Aorta (tissue), 5 donors: ENCODE measurements at regions not wholly inside any gene's neighbourhood (a gene's known extent, or its start where the extent isn't known, plus 50 kb on each side); places are given as distances from the start of the nearest gene placed in this dataset.

Experiments
- ATAC-seq: fragments of 200-7000 bp; cut with Tn5 transposase; one replicate; pipeline ENCODE4 v1.9.1; 2022; ENCODE audit warnings: moderate library complexity; ENCODE audit not compliant: low FRiP score
- DNase-seq, 2 donors: peaks; one replicate each; pipeline ENCODE4 v3.0.0-alpha.2; 2020
- H3K27ac ChIP-seq, 2 donors: one replicate each; pipeline ENCODE4 v1.5.1; 2013; ENCODE audit warnings: low read length in 2 of 2, mild to moderate bottlenecking in 2 of 2, moderate library complexity in 2 of 2, control low read depth in 1 of 2, inconsistent platforms in 1 of 2, low read depth in 1 of 2
- H3K27me3 ChIP-seq, 2 donors: one replicate each; pipeline ENCODE4 v1.6.1; 2013; ENCODE audit warnings: control low read depth in 1 of 2, low read length in 1 of 2, mild to moderate bottlenecking in 1 of 2, moderate library complexity in 1 of 2; ENCODE audit not compliant: insufficient read depth in 2 of 2, control insufficient read depth in 1 of 2
- H3K36me3 ChIP-seq, 2 donors: one replicate each; pipeline ENCODE4 v1.6.1; 2013; ENCODE audit warnings: control low read depth in 1 of 2, low read length in 1 of 2, mild to moderate bottlenecking in 1 of 2; ENCODE audit not compliant: insufficient read depth in 2 of 2, control insufficient read depth in 1 of 2
- H3K4me1 ChIP-seq, 2 donors: one replicate each; pipeline ENCODE4 v1.6.1; 2013; ENCODE audit warnings: low read length in 2 of 2, control low read depth in 1 of 2, mild to moderate bottlenecking in 1 of 2, moderate library complexity in 1 of 2; ENCODE audit not compliant: insufficient read depth in 2 of 2, control insufficient read depth in 1 of 2
- H3K4me3 ChIP-seq, 2 donors: one replicate each; pipeline ENCODE4 v1.5.1; 2013; ENCODE audit warnings: low read length in 2 of 2, control low read depth in 1 of 2, mild to moderate bottlenecking in 1 of 2
- H3K9me3 ChIP-seq: one replicate; pipeline ENCODE4 v1.6.1; 2013; ENCODE audit warnings: mild to moderate bottlenecking, low read length; ENCODE audit not compliant: control insufficient read depth
- WGBS, 2 donors: extraction: QIAGEN DNeasy Blood & Tissue Kit; methylation state at CpG; one replicate each; pipeline ENCODE4 v1.1.7; 2013; 5-methylcytosine and 5-hydroxymethylcytosine counted together
- intact Hi-C, 2 donors: fragments of 100-400 bp; cut with DNase I; formaldehyde crosslinking; loops; one replicate each; pipeline versions ENCODE4 v1.14.2 to v1.15.0; 2022
- donor health status: healthy with polysubstance abuse.
- donor health status: Bipolar disorder and iron deficiency.
- donor health status: DM: no; HTN: no; CAD: no.
- donor health status: DM: no; HTN: no; CAD: no.
- donor health status: DM: yes; HTN: yes; CAD: no.

DNA sequence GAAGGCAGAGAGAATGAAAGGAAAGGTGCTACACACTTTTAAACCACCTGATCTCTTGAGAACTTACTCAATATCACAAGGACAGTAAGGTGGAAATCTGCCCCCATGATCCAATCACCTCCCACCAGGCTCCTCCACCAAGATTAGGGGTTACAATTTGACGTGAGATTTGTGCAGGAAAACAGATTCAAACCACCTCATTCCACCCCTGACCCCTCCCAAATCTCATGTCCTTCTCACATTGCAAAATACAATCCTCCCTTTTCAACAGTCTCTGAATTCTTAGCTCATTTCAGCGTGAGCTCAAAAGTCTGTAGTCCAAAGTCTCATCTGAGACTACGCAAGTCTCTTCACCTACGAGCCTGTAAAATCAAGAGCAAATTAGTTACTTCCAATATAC is 768.3 kb upstream of the COX7C start:
- DNase-seq, result no peak
- Histone ChIP-seq H3K4me1 (no peaks in the 10 kb centered on the region), H3K36me3 (no peaks in the 10 kb centered on the region), H3K4me3 (no peak overlapping the region), H3K27me3 (no peaks in the 10 kb centered on the region), H3K27ac (no peak overlapping the region), H3K9me3 (peaks cover 1% of the 10 kb centered on the region)
- ATAC-seq, result no peak
- WGBS, 2 donors, result 81 to 83% methylated on average over 4 of the region's 4 CpGs
- intact Hi-C loops, result no loop called here

DNA sequence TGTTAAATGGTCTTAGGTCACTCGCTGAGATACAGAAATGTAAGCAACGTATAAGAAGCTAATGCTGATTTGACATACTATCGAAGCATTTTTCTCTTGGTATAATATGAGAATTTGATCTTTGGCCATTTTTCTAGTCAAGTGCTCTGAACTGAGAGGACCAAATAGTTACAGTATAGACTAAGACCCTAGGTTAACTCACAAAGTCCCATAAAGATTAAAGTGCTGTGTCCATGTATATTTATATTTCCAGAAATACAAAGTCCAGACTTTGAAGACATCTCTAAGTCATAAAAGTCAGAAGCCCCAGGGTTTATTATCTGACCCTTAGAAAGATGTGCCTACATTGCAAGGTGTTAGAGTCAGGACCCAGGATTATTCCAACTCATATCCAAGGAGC is 752.4 kb upstream of the COX7C start:
- Histone ChIP-seq H3K27me3 (no peaks in the 10 kb centered on the region), H3K4me1 (no peaks in the 10 kb centered on the region), H3K36me3 (no peaks in the 10 kb centered on the region), H3K4me3 (no peak overlapping the region), H3K9me3 (no peaks in the 10 kb centered on the region), H3K27ac (no peak overlapping the region)
- WGBS, 2 donors, result 91 to 93% methylated on average over 3 of the region's 3 CpGs
- no peak for DNase-seq
- intact Hi-C loops, result no loop called here
- ATAC-seq, result no peak

DNA sequence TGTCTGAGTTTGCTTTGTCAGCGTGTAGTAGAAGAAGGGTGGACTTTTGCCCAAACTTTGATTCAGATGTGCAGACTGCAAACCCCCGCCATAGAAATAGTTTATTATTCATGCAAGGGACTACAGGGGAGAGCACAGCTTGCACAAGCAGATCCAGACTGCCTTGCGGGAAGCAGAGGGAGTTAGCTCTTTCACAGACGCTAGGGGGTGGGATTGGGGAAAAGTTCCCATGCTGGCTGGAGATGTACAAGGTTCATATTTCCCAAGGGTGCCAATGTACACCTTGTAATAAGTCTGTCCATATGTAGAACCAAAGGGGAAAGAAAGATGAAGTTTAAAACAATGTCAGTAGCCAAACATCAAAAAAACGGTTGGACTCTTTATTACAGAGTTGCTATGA is 749.7 kb upstream of the COX7C start:
- intact Hi-C loops, result no loop called here
- ATAC-seq, result no peak

DNA sequence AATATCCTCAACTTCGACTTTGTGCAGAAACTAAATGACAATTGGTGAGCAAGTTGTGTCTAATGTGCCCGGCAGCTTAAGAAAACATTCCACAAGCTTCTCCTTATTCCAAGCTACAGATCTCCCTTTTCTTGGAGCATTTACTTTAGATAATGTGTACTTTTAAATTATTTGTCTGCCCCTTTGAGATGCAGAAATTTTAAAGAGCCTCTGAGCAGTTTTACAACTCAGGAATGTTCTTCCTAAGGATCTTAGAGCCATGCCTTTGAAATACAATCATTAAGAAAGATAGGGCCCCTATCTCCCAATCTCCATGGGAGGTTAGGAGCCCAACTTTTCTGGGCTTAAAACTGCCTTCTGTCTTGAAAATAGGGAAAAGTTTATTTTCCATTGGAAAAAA is 723.7 kb upstream of the COX7C start:
- Histone ChIP-seq H3K4me1 (no peaks in the 10 kb centered on the region), H3K27me3 (no peaks in the 10 kb centered on the region), H3K4me3 (no peak overlapping the region), H3K36me3 (no peaks in the 10 kb centered on the region), H3K9me3 (no peaks in the 10 kb centered on the region), H3K27ac (no peak overlapping the region)
- ATAC-seq, result no peak
- WGBS, 2 donors, result 16 to 20% methylated on average over 2 of the region's 2 CpGs
- intact Hi-C loops, result no loop called here
- no peak for DNase-seq

More for the DNA sequence above, 749.7 kb upstream of the COX7C start:
- Histone ChIP-seq H3K27me3 (no peaks in the 10 kb centered on the region), H3K36me3 (no peaks in the 10 kb centered on the region), H3K9me3 (no peaks in the 10 kb centered on the region), H3K4me3 (no peak overlapping the region), H3K4me1 (no peaks in the 10 kb centered on the region), H3K27ac (no peak overlapping the region)
- WGBS, 2 donors, result 79 to 82% methylated on average over 5 of the region's 5 CpGs
- no peak for DNase-seq

DNA sequence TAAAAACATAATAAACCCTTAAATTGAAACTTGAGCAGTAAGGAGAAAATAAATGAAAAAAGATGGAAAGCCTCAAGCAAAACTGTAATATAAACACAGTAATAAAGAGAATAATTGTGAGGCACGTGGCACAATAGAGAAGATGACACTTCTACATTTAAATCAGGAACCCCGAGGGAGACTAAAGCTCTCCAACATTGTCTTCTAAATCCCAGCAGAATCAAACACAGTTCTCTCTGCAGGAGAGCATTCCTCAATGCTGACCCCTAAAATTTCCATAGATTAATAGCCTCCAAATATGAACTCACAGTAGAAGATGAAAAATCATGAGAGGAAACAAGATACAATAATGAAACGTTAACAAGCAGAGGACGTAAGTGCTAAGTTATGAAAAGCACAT is 721.2 kb upstream of the COX7C start:
- WGBS, 2 donors, result 29 to 31% methylated on average over 4 of the region's 4 CpGs
- no peak for ATAC-seq

DNA sequence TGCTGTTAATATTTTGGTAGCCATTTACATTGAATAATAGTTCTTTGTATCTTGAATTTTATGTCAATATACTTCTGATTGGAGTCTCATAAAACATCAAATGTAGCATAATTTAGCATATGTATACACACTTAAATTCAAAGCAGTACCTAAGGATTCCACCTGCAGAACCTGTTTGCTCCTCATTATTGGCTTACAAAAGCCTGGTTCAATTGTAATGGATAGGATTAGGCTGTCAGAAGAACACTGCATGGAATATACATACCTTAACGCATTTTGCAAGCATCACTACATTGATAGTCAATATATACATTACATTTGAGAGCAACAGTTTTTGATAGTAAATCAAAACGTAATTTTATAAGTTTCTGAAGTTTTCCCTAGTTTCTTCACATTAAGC is 711.3 kb upstream of the COX7C start:
- no peaks in the 10 kb centered on the region for H3K9me3 ChIP-seq
- WGBS, 2 donors, result 26 to 29% methylated on average over 2 of the region's 2 CpGs
- H3K4me3 ChIP-seq, result no peak overlapping the region
- H3K27me3 ChIP-seq, result no peaks in the 10 kb centered on the region
- H3K36me3 ChIP-seq, result no peaks in the 10 kb centered on the region
- no peak overlapping the region for H3K27ac ChIP-seq
- ATAC-seq, result no peak
- no peak for DNase-seq
- intact Hi-C loops, result no loop called here
- no peaks in the 10 kb centered on the region for H3K4me1 ChIP-seq

More for the DNA sequence above, 721.2 kb upstream of the COX7C start:
- Histone ChIP-seq H3K27ac (no peak overlapping the region), H3K9me3 (no peaks in the 10 kb centered on the region), H3K4me1 (no peaks in the 10 kb centered on the region), H3K4me3 (no peak overlapping the region), H3K36me3 (no peaks in the 10 kb centered on the region), H3K27me3 (no peaks in the 10 kb centered on the region)
- intact Hi-C loops, result no loop called here
- no peak for DNase-seq

DNA sequence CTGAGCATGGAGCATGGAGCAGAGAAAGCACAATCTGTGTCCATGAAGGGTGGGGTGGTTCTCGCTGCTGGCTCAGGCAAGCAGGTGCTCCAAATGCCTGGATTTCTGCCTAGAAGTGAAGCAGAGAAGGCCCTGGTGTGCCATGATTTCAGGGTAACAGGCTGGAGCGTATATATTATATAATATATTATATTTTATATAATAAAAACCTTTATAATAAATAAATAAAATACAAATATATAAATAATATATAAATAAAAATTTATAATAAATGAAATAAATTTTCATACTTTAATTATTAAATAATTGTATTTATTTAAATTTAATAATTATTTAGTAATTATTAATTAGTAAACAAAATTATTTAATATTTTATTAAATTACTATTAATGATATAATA is 707.4 kb upstream of the COX7C start:
- DNase-seq (no peak), ATAC-seq (no peak)
- Histone ChIP-seq H3K4me3 (no peak overlapping the region), H3K27ac (no peak overlapping the region), H3K27me3 (no peaks in the 10 kb centered on the region), H3K9me3 (no peaks in the 10 kb centered on the region), H3K4me1 (no peaks in the 10 kb centered on the region), H3K36me3 (no peaks in the 10 kb centered on the region)
- intact Hi-C loops, result no loop called here
- WGBS, 2 donors, result 93 to 97% methylated on average over 2 of the region's 2 CpGs

DNA sequence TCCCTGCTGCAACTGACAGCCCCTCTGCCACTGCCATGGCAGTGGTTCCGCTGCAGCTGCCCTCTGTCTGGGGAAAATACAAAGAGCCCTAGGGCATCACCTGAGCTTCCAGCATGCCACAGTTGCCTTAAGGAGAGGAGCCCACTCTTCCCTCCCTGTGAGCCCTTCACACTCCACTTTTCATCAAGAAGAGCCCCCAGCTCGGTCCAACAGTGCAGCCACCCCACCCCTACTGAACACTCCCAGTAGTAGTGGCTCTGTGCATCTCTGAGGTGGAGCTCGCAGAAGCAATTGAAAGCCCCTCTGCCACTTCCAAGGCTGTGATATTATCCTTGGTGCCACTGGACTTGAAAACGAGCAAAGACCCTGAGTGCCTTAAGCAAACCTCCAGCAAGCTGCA is 696.8 kb upstream of the COX7C start:
- Histone ChIP-seq H3K36me3 (no peaks in the 10 kb centered on the region), H3K4me3 (no peak overlapping the region), H3K27ac (no peak overlapping the region), H3K4me1 (no peaks in the 10 kb centered on the region), H3K27me3 (no peaks in the 10 kb centered on the region), H3K9me3 (peaks cover 2% of the 10 kb centered on the region)
- intact Hi-C loops, result no loop called here
- 81 to 88% methylated on average over 4 of the region's 4 CpGs for WGBS, 2 donors
- DNase-seq, result no peak
- no peak for ATAC-seq

DNA sequence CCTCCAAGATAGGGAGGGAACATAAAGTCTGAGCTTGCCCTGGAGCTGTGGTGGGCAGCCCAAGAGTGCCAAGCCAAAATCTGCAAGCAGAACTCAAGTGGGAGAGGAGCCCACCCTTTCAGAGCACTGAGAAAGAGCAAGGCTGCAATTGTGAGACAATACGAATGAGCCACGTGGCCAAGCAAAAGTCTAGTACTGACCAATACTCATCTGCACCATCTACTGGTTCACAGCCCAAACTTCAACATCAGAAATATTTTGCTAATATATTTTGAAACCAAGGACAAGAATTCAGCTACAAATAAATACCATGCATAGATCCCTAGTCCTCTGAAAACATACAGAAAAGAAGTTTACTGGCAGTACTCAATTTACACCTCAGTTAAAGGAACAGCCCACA is 696.2 kb upstream of the COX7C start:
- Histone ChIP-seq H3K27ac (no peak overlapping the region), H3K4me1 (no peaks in the 10 kb centered on the region), H3K36me3 (no peaks in the 10 kb centered on the region), H3K9me3 (peaks cover 2% of the 10 kb centered on the region), H3K4me3 (no peak overlapping the region), H3K27me3 (no peaks in the 10 kb centered on the region)
- DNase-seq (no peak), ATAC-seq (no peak)
- WGBS, 2 donors, result 29 to 35% methylated on average over 2 of the region's 2 CpGs
- intact Hi-C loops, result no loop called here
